GM18520 (cell line): ENCODE measurements at regions not wholly inside any gene's neighbourhood (a gene's known extent, or its start where the extent isn't known, plus 50 kb on each side); places are given as distances from the start of the nearest gene placed in this dataset.

ENCODE experiments used
- ATAC-seq: cut with Tn5 transposase; IDR thresholded peaks from one replicate; pipeline ENCODE4 v1.9.1; 2021; ENCODE audit not compliant: unreplicated experiment

DNA sequence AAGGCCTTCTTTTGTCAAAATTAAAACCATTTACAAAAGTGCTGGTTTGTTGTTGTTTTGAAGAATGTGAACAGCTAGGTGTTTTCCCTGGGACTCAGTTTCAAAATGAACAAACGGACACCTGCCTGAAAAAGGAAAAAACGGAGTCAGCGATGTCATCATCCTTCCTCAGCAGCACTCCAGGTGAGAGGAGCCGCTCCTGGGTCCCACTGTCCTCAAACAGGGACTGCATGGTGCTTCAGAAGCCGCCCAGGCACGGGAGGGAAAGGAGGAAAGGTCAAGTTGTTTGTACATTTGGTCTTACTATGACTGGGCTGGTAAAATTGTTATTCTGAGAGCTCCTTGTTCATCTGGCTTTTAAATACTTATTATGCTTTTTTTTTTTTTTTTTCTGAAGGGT is 69.0 kb upstream of the ZSWIM6 start:
- no peak for ATAC-seq

DNA sequence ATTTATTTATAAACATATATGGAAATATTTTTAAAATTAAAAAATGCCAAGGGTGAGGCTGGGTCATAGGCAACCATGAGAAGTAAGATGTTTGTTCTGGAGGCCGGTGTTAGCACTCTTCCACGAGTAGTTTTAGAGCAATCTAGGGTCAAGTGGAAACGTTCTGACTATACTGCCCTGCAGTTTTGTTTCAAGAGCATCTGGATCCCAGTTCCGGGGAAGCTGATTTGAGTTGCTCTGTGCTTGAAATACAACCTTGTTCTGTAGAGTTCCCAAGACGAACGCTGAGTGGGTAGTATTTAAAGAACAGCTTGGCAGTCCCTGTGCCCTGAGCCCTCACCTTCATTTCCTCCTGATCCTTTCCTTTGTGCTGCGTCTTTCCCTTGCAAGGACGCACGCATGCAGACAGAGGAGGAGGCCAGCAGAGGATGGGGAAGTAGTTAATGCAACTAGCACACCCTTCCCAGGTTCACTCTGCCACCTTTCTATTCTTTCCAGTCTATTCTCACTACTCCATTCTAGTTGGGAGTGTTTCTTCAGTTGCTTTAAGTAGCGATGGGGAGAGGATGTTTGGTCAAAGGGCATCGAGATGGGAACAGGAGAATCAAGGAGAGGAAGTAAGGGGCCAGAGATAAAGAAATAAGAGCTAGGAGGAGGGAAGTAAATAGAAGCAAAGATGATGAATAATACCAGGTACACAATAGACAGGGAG is 68.3 kb upstream of the ZSWIM6 start:
- ATAC-seq: no peak

DNA sequence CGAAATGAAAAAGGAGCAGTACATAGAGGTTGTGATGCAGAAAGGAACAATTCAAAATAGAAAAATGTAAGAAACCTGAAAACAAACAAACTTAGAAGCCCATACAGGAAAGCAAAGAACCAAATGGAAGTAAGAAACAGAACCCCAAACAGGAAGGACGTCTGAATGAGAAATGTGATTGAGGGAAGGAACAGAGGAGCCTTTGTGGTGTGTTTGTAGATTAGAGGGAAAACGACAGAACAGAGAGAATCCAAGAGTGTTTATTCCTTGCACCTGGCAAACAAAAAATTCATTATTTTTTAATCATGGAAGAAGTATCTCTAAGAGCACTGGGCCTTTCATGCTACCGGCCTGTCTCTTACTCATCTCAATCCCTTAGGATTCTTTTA is 67.8 kb upstream of the ZSWIM6 start:
- no peak for ATAC-seq

DNA sequence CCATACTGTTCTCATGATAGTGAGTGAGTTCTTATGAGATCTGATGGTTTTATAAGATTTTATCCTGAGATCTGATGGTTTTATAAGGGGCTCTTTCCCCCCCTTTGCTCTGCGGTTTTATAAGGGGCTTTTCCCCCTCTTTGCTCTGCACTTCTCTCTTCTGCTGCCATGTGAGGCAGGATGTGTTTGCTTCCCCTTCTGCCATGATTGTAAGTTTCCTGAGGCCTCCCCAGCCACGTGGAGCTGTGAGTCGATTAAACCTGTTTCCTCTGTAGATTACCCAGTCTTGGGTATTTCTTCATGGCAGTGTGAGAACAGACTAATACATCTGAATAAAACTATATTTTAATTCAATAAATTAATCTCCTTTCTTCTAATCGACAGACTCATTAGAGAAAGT is 64.9 kb upstream of the ZSWIM6 start:
- no peak for ATAC-seq

DNA sequence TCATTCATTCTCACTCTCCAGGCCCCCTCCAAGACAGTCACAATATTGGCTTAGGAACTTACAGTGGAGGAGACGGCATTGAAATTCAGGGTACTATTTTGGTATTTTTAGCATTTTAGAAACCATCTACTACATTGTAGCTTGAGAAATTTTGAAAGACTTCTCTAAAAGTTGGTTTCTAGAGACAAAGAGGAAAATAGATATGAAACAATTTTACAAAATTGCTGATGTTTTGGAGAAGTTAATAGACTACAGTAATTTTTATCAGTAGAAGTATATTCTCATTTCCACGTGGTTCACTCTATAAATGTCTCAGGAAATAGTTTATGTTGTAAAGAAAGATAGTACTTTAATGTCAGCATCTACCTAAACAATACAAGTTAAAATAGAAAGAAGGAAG is 63.2 kb upstream of the ZSWIM6 start:
- ATAC-seq: no peak

DNA sequence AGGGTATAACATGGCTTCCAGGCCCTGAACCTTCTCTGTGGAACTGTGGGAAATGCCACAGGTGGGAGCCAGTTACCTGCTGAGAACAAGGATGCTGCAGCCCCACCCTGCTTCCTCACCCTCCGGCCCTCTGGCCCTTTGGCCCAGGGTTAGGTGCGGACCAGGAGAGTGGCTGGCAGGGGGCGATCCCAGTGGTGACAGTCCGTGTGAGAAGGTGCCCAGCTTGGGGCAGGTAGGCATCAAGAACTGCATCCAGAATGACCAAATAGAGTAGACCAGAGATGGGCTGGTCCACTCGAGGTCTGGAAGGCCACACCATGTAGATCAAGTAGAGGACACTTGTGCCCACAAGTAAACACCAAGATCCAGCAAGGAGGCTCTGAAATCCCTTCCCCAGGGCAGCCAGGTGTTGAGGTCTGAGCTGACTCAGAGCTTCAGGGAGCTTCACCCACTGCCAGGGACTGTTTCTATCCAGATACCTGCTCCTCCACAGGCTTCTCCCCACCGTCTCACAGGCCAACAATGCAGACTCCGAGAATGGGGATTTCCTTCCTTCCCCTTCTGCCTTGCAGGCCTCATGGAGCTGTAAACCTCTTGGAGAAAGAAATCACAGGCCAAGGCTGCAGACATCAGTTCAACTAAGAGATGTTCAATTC is 61.4 kb upstream of the ZSWIM6 start:
- ATAC-seq: no peak

DNA sequence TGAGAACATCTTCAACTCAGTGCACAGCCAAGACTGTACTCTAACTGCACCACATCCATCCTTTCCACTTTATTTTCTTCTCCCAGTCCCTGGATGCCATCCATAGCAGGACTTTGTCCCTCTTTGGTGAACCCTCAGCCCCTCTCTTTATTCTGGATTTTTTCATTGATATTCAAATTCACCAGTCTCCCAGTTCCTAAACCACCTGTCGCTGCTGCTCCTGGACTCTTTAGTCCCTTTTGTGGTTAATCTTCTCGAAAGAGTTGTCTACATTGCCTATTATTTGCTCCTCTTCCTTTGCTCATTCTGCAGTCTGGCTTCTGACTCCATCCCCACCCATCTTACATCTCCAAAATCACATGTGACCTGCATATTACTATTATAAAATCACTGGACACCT is 59.4 kb upstream of the ZSWIM6 start:
- no peak for ATAC-seq

DNA sequence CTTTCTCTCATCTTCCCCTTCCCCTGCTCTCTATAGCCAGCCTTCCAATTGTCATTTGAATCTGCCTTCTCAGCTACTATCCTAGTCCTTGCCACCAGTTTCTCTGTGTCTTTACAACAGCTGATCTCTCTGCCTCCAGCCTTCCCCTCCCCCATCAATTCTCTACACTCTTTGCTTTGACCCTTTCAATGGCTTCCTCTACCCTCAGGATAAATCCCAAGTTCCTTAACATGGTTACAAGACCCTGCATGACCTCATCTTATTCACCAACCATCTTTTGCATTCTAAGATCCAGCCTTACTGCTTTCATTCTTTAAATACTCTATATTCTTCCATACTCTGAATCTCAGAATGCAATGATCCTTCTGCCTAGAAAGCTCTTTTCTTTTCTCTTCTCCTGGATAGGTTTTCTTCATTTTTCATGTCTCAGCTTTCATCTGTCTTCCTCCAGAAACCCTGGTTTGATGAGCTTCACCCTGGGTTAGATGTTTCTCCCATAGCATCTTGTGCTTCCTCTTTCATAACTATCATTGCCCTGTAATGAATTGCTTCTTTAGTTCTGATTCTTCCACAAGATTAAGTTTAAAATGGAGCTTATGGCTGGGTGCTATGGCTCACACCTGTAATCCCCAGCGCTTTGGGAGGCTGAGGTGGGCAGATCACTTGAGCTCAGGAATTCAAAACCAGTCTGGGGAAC is 58.6 kb upstream of the ZSWIM6 start:
- ATAC-seq: no peak

DNA sequence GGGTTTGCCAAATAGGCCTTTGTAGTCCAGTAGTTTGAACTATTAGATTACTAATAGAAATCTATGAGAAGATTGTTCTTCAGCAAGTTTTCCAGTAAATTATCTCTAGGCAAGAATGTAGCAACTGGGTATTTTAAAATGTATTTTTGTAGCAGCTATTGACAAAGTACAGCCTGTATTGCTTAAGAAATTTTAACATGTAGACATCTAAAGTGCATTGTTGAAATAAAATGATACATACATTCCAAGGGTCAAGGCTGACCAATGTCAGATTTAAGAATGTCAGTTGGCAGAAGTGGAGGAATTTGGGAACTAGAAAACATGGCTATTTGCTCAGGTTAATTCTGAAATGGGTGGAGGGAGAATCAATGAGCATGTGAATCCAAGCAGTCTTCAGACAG is 57.5 kb upstream of the ZSWIM6 start:
- ATAC-seq: no peak

DNA sequence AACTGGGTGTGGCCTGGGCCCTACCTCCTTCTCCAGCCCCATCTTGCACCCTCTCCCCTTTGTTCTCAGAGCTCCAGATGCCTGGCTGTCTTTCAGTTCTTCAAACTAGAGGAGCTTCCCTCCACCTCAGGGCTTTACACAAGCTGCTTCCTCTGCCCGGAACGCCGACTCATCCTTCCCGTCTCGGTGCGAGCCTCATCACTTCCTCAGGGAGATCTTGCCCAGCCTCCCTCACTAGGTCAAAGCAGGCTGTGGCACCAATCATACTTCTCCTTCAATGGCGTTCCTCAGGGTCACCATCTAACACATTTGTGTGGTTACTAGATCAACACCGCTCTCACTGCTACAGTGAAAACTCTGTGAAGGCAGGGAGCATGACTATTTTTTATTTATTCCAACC is 56.2 kb upstream of the ZSWIM6 start:
- ATAC-seq: no peak

DNA sequence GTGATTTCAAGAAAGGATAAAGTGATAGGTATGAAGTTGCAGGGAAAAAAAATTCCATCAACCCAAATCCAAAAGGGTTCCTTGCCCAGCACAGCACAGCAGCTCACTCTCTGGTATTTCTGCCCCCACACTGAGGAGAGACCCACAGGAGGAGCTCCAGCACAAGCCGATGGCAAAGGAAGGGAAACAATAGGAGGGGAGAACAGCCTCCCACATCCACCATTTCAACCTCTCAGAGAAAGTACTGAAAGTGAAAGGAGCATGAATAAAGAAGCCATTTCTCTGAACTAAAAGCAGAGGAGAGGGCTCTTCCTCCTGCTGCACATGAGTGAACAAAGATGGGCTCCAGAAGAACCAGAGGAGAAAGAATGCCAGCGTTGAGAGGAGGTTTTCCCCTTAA is 54.9 kb upstream of the ZSWIM6 start:
- ATAC-seq: no peak

DNA sequence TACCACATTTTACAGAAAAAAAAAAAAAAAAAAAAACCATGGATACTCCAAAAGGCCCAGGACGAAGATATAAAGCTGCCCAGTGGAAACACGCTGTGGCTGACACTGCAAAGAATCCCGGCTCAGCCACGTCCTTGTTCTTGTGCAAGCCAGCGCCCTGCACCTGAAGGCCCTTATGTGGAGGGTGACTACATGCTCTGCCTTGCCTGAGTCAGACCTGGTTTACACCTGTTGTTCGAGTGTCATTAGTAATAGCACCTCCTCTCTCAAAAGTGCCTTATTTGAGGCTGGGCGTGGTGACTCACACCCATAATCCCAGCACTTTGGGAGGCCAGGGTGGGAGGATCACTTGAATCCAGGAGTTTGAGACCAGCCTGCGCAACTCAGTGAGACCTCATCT is 54.3 kb upstream of the ZSWIM6 start:
- no peak for ATAC-seq

DNA sequence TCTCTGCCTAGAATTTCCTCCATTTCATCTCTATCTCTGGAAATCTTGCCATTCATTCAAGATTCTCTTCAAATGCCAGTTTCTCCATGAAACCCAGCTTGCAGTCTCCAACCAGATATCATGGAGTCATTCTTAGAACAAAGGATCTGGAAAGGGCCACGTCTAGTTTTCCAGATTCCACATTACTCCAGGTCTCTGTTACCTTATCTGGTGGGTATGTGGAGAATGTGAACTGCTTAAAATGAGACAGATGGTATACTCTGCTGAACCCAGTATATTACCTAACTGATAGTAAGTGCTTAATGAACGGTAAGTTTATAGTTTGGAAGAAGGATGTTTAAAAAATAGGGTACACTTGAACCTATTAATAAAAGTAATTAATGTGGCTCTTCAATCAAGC is 52.3 kb upstream of the ZSWIM6 start:
- ATAC-seq: no peak

DNA sequence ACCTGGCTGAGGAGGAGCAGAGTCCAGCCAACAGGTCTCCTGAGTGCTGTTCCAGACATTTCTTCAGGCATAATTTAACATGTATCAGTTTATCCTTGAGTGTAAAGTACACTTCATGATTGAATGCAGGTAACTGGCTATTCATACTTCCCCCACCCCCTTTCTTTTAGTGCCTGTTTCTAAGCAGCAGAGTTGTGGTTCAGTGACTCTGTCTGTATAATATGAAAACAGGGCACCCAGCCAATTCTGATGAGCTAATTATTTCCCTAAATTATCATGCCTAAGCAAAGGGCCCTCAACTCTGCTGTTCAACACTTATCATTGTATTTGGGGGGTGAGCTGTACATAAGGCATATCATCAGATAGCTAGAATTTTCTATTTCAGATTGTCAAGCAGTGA is 51.9 kb upstream of the ZSWIM6 start:
- ATAC-seq: no peak

DNA sequence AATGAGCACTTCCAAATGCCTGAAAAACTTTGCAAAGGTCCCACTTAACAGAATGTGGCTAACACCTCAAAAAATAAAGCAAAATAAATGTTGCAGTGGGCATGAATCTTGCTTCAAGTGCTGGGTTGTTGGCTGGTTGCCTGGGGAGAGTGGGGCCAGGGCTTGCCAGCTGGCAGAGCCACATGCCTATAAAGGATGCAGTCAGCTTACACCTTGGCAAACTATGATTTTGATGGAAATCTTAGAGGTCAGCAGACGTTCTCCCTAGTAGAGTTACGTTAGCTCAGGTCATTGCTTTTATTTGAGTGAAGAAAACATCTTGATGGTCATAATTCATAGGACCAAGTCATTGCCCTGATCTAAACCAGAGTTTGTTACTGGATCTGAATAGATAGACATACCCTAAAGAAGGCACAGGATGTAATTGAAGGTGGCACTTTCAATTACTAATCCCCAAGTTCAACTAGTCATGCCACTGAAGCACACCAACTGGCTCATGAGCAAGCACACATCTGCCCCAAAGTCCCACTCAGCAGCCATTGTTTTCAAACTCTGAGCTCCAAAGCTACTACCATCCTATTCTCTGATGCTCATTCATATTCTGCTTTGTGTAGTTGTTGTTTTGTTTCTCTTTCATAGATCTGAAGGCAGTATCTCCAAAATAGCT is 51.2 kb upstream of the ZSWIM6 start:
- ATAC-seq: no peak

DNA sequence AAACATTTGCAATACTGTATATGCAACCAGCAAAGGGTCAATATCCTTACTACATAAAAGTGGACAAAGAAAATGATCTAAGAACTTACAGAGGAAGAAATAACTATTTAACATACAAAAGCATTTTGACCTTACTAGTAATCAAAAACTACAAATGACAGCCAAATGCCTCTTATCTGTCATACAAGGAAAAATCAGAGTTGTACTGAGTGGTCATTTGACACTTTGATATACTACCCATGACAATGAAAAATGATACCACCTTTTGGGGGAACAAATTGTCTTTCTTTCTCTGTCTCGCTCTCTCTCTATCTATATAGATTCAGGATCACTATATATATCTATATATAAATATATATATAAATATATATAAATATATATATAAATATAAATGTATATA is 50.4 kb upstream of the ZSWIM6 start:
- no peak for ATAC-seq
